ENCODE measurements at regions not wholly inside any gene's neighbourhood (a gene's known extent, or its start where the extent isn't known, plus 50 kb on each side); places are given as distances from the start of the nearest gene placed in this dataset.

- Histone ChIP-seq H3K4me1 (no peaks in the 10 kb centered on the region), H3K27ac (no peak overlapping the region), H3K4me3 (no peak overlapping the region), H3K36me3 (no peaks in the 10 kb centered on the region), H3K27me3 (no peaks in the 10 kb centered on the region), H3K9me3 (peaks cover 0 to 15% of the 10 kb centered on the region in 2 donors)
- ATAC-seq (no peak), DNase-seq (no peak)
- TF ChIP-seq CTCF (IDR thresholded peaks at IDR 0.05) = no peak
- intact Hi-C loops (cut with DNase I) = no loop called here
Observed at GRCh38 chr6:164275773-164276172, 861.3 kb downstream of the QKI start.

GRCh38 chr6:164274493-164274892 lies 860.0 kb downstream of the QKI start:
- no peaks in the 10 kb centered on the region for H3K4me1 ChIP-seq
- no peak for TF ChIP-seq CTCF (IDR thresholded peaks at IDR 0.05)
- H3K36me3 ChIP-seq = no peaks in the 10 kb centered on the region
- H3K4me3 ChIP-seq = no peak overlapping the region
- intact Hi-C loops (cut with DNase I) = no loop called here
- no peaks in the 10 kb centered on the region for H3K27me3 ChIP-seq
- no peak for DNase-seq
- peaks cover 0 to 9% of the 10 kb centered on the region in 2 donors for H3K9me3 ChIP-seq
- H3K27ac ChIP-seq = no peak overlapping the region
- ATAC-seq = no peak

GRCh38 chr6:164273491-164273890 lies 859.0 kb downstream of the QKI start:
- no peaks in the 10 kb centered on the region for H3K4me1 ChIP-seq
- no peak overlapping the region for H3K27ac ChIP-seq
- H3K9me3 ChIP-seq = no peaks in the 10 kb centered on the region
- ATAC-seq (no peak), DNase-seq (no peak)
- H3K27me3 ChIP-seq = no peaks in the 10 kb centered on the region
- no peak for TF ChIP-seq CTCF (IDR thresholded peaks at IDR 0.05)
- intact Hi-C loops (cut with DNase I) = no loop called here
- H3K36me3 ChIP-seq = no peaks in the 10 kb centered on the region
- no peak overlapping the region for H3K4me3 ChIP-seq

- ATAC-seq = no peak
- no peak overlapping the region for H3K4me3 ChIP-seq
- no peak for DNase-seq
- H3K27ac ChIP-seq = no peak overlapping the region
- no peaks in the 10 kb centered on the region for H3K36me3 ChIP-seq
- no peaks in the 10 kb centered on the region for H3K9me3 ChIP-seq
- no peaks in the 10 kb centered on the region for H3K27me3 ChIP-seq
- H3K4me1 ChIP-seq = no peaks in the 10 kb centered on the region
- TF ChIP-seq CTCF (IDR thresholded peaks at IDR 0.05) = no peak
- intact Hi-C loops (cut with DNase I) = no loop called here
Observed at GRCh38 chr6:164266851-164267250, 852.3 kb downstream of the QKI start.

GRCh38 chr6:164262348-164262747 lies 847.8 kb downstream of the QKI start:
- Histone ChIP-seq H3K36me3 (no peaks in the 10 kb centered on the region), H3K9me3 (no peaks in the 10 kb centered on the region), H3K4me3 (no peak overlapping the region), H3K27me3 (no peaks in the 10 kb centered on the region), H3K27ac (no peak overlapping the region), H3K4me1 (no peaks in the 10 kb centered on the region)
- ATAC-seq (no peak), DNase-seq (no peak)
- intact Hi-C loops (cut with DNase I) = no loop called here
- no peak for TF ChIP-seq CTCF (IDR thresholded peaks at IDR 0.05)
